ENCODE measurements at regions not wholly inside any gene's neighbourhood (a gene's known extent, or its start where the extent isn't known, plus 50 kb on each side); places are given as distances from the start of the nearest gene placed in this dataset.
"Not testable (repeated sequence)": the region's sequence is repeated elsewhere in the genome, so short reads cannot be mapped to it uniquely, and the experiment has no call there.

GRCh38 chr10:31219306-31219705 lies 99.7 kb upstream of the ZEB1 start:
- Mint-ChIP-seq H3K4me3 (no peak overlapping the region), H3K4me1 (no peaks in the 10 kb centered on the region), H3K9me3 (no peaks in the 10 kb centered on the region), H3K27ac (no peak overlapping the region), H3K27me3 (ENCODE audit: low read depth) (peaks cover 3% of the 10 kb centered on the region), H3K36me3 (no peaks in the 10 kb centered on the region)
- DNase-seq (ENCODE audit: low spot score in 2 of 2, unreplicated experiment in 2 of 2), result no peak
- no peak for TF ChIP-seq CTCF (IDR thresholded peaks at IDR 0.05; ENCODE audit: unreplicated experiment)

- H3K36me3 Mint-ChIP-seq; H3K27ac Mint-ChIP-seq; DNase-seq (ENCODE audit: low spot score in 2 of 2, unreplicated experiment in 2 of 2); H3K27me3 Mint-ChIP-seq (ENCODE audit: low read depth); H3K4me3 Mint-ChIP-seq; H3K4me1 Mint-ChIP-seq: not testable (repeated sequence)
- peaks cover 20% of the 10 kb centered on the region for H3K9me3 Mint-ChIP-seq
Observed at GRCh38 chr10:31228780-31229179, 90.2 kb upstream of the ZEB1 start.

GRCh38 chr10:31239961-31240360 lies 79.1 kb upstream of the ZEB1 start:
- Mint-ChIP-seq H3K9me3 (peaks cover 15% of the 10 kb centered on the region), H3K27me3 (ENCODE audit: low read depth) (no peaks in the 10 kb centered on the region)

GRCh38 chr10:31242902-31243301 lies 76.1 kb upstream of the ZEB1 start:
- peaks cover 16% of the 10 kb centered on the region for H3K9me3 Mint-ChIP-seq
- H3K36me3 Mint-ChIP-seq, result no peaks in the 10 kb centered on the region
- no peak overlapping the region for H3K27ac Mint-ChIP-seq
- no peak overlapping the region for H3K4me3 Mint-ChIP-seq
- H3K4me1 Mint-ChIP-seq, result no peaks in the 10 kb centered on the region
- no peak for TF ChIP-seq CTCF (IDR thresholded peaks at IDR 0.05; ENCODE audit: unreplicated experiment)
- no peak for DNase-seq (ENCODE audit: low spot score in 2 of 2, unreplicated experiment in 2 of 2)
- no peaks in the 10 kb centered on the region for H3K27me3 Mint-ChIP-seq (ENCODE audit: low read depth)

More at GRCh38 chr10:31239961-31240360, 79.1 kb upstream of the ZEB1 start:
- Mint-ChIP-seq H3K4me3 (no peak overlapping the region), H3K4me1 (no peaks in the 10 kb centered on the region), H3K27ac (no peak overlapping the region), H3K36me3 (no peaks in the 10 kb centered on the region)
- no peak for DNase-seq (ENCODE audit: low spot score in 2 of 2, unreplicated experiment in 2 of 2)
- TF ChIP-seq CTCF (IDR thresholded peaks at IDR 0.05; ENCODE audit: unreplicated experiment), result no peak

- not testable (repeated sequence) for H3K4me3 Mint-ChIP-seq; DNase-seq (ENCODE audit: low spot score in 2 of 2, unreplicated experiment in 2 of 2); H3K27ac Mint-ChIP-seq
Observed at GRCh38 chr10:31251118-31251517, 67.9 kb upstream of the ZEB1 start.

GRCh38 chr10:31253237-31253636 lies 65.8 kb upstream of the ZEB1 start:
- Mint-ChIP-seq H3K4me1 (no peaks in the 10 kb centered on the region), H3K36me3 (no peaks in the 10 kb centered on the region), H3K9me3 (peaks cover 14% of the 10 kb centered on the region), H3K27ac (no peak overlapping the region), H3K27me3 (ENCODE audit: low read depth) (peaks cover 11% of the 10 kb centered on the region), H3K4me3 (no peak overlapping the region)
- DNase-seq (ENCODE audit: low spot score in 2 of 2, unreplicated experiment in 2 of 2), result no peak
- TF ChIP-seq CTCF (IDR thresholded peaks at IDR 0.05; ENCODE audit: unreplicated experiment), result no peak

More at GRCh38 chr10:31251118-31251517, 67.9 kb upstream of the ZEB1 start:
- not testable (repeated sequence) for H3K4me1 Mint-ChIP-seq; H3K36me3 Mint-ChIP-seq; H3K27me3 Mint-ChIP-seq (ENCODE audit: low read depth)
- H3K9me3 Mint-ChIP-seq, result peaks cover 30% of the 10 kb centered on the region

All from mesothelial cell of epicardium (in vitro differentiated cells).